GM10266 (cell line): ENCODE measurements at regions not wholly inside any gene's neighbourhood (a gene's known extent, or its start where the extent isn't known, plus 50 kb on each side); places are given as distances from the start of the nearest gene placed in this dataset.

ENCODE experiments used
- DNase-seq: peaks from one replicate; pipeline ENCODE4 v3.0.0; 2012; ENCODE audit errors: extremely low spot score
- CTCF ChIP-seq: IDR thresholded peaks from 2 replicates; pipeline ENCODE4 v1.5.1; 2012; ENCODE audit warnings: mild to moderate bottlenecking, low read depth; ENCODE audit not compliant: control insufficient read depth, insufficient read depth; ENCODE audit errors: missing control alignments

- no peak for TF ChIP-seq CTCF
- no peak for DNase-seq
Observed at GRCh38 chr5:99617335-99617734, 688.5 kb upstream of the CHD1 start.

GRCh38 chr5:99614888-99615287 lies 686.1 kb upstream of the CHD1 start:
- no peak for DNase-seq
- no peak for TF ChIP-seq CTCF

GRCh38 chr5:99607124-99607523 lies 678.3 kb upstream of the CHD1 start:
- TF ChIP-seq CTCF: no peak
- DNase-seq: no peak

GRCh38 chr5:99605904-99606303 lies 677.1 kb upstream of the CHD1 start:
- no peak for TF ChIP-seq CTCF
- no peak for DNase-seq

GRCh38 chr5:99600952-99601351 lies 672.1 kb upstream of the CHD1 start:
- DNase-seq: no peak
- no peak for TF ChIP-seq CTCF

GRCh38 chr5:99590806-99591205 lies 662.0 kb upstream of the CHD1 start:
- TF ChIP-seq CTCF: no peak
- no peak for DNase-seq

GRCh38 chr5:99589424-99589823 lies 660.6 kb upstream of the CHD1 start:
- no peak for TF ChIP-seq CTCF
- no peak for DNase-seq

GRCh38 chr5:99587983-99588382 lies 659.2 kb upstream of the CHD1 start:
- no peak for DNase-seq
- no peak for TF ChIP-seq CTCF
